ENCODE measurements at regions not wholly inside any gene's neighbourhood (a gene's known extent, or its start where the extent isn't known, plus 50 kb on each side); places are given as distances from the start of the nearest gene placed in this dataset.

DNA sequence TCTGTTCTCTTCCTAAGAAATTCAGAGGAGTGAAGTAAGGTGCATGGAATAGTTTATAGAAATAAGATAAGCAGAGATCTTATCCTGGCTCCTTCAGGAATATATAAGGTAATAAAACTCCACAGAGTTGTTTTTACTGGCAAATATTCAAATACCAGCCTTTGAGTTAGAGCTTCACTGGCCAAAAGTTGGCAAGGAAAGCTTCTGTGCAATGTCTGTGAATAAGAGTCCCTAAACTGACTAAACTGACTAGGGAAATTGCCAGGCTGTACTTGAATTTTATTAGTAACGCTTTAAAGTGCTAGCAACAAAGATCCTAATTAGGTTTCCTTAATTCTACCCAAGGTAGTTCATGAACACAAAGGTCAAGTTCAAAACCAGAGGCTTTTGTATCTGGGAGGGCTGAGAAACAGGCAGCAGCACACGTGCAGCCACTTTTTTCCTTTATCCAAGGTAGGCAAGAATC is 131.1 kb upstream of the MPDZ start:
- no TSS peak for BruUV-seq (replicated peaks)
- no peaks in the 10 kb centered on the region for H3K27me3 ChIP-seq (ENCODE audit: control insufficient read depth in 2 of 2, insufficient read depth in 2 of 2, low read length in 2 of 2)
- H3K4me2 ChIP-seq (ENCODE audit: insufficient read depth, low read length): no peak overlapping the region
- no peak for DNase-seq (ENCODE audit: extremely low read depth in 1 of 4, low spot score in 3 of 4)
- H3K27ac ChIP-seq (ENCODE audit: extremely low read depth, low read depth, low read length): no peak overlapping the region
- H3K9me3 ChIP-seq (replicated peaks; ENCODE audit: control insufficient read depth, insufficient read depth, low read depth, low read length): no peaks in the 10 kb centered on the region
- TF ChIP-seq KLF10 (CRISPR knock-in tag; IDR thresholded peaks at IDR 0.05): no peak
- TF ChIP-seq IRF2 (CRISPR knock-in tag; IDR thresholded peaks at IDR 0.05): no peak
- no peak for TF ChIP-seq ZFX (CRISPR knock-in tag; IDR thresholded peaks at IDR 0.05)
- no peak for TF ChIP-seq TRIM24 (IDR thresholded peaks at IDR 0.05)
- TF ChIP-seq SIRT6 (IDR thresholded peaks at IDR 0.05; ENCODE audit: low read depth, low read length): no peak
- TF ChIP-seq, protein P1, sequence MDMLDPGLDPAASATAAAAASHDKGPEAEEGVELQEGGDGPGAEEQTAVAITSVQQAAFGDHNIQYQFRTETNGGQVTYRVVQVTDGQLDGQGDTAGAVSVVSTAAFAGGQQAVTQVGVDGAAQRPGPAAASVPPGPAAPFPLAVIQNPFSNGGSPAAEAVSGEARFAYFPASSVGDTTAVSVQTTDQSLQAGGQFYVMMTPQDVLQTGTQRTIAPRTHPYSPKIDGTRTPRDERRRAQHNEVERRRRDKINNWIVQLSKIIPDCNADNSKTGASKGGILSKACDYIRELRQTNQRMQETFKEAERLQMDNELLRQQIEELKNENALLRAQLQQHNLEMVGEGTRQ (CRISPR knock-in tag; IDR thresholded peaks at IDR 0.05): no peak
- no peak for TF ChIP-seq FOXA1 (IDR thresholded peaks at IDR 0.05; ENCODE audit: borderline replicate concordance)
- TF ChIP-seq TAF1 (IDR thresholded peaks at IDR 0.05; ENCODE audit: control insufficient read depth, extremely low read depth, insufficient read depth, low read length, severe bottlenecking): no peak
- TF ChIP-seq EP300 (IDR thresholded peaks at IDR 0.05; ENCODE audit: low read length): no peak
- no peak for TF ChIP-seq RBM34 (IDR thresholded peaks at IDR 0.05; ENCODE audit: borderline replicate concordance, insufficient read depth, low read length)
- TF ChIP-seq TBP (optimal IDR thresholded peaks at IDR 0.05; ENCODE audit: low read depth, low read length): no peak
- TF ChIP-seq, protein P2, sequence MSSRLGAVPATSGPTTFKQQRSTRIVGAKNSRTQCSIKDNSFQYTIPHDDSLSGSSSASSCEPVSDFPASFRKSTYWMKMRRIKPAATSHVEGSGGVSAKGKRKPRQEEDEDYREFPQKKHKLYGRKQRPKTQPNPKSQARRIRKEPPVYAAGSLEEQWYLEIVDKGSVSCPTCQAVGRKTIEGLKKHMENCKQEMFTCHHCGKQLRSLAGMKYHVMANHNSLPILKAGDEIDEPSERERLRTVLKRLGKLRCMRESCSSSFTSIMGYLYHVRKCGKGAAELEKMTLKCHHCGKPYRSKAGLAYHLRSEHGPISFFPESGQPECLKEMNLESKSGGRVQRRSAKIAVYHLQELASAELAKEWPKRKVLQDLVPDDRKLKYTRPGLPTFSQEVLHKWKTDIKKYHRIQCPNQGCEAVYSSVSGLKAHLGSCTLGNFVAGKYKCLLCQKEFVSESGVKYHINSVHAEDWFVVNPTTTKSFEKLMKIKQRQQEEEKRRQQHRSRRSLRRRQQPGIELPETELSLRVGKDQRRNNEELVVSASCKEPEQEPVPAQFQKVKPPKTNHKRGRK (tag; IDR thresholded peaks at IDR 0.05): no peak
- TF ChIP-seq, protein P3, sequence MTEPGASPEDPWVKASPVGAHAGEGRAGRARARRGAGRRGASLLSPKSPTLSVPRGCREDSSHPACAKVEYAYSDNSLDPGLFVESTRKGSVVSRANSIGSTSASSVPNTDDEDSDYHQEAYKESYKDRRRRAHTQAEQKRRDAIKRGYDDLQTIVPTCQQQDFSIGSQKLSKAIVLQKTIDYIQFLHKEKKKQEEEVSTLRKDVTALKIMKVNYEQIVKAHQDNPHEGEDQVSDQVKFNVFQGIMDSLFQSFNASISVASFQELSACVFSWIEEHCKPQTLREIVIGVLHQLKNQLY (CRISPR knock-in tag; conservative IDR thresholded peaks at IDR 0.05): no peak
- no peak overlapping the region for H3K9ac ChIP-seq (ENCODE audit: insufficient read depth in 1 of 2, low read depth in 2 of 2, low read length in 2 of 2)
- WGBS (ENCODE audit: insufficient coverage, low coverage, missing lambda C conversion rate): 0% methylated on average over 1 of the region's 2 CpGs
- no peak for ATAC-seq
- no peaks in the 10 kb centered on the region for H4K20me1 ChIP-seq (replicated peaks; ENCODE audit: control insufficient read depth, insufficient read depth, low read length)
- in situ Hi-C loops (cut with MboI) (no loop called here), intact Hi-C loops (cut with micrococcal nuclease) (no loop called here)
- no peak overlapping the region for H2AFZ ChIP-seq (ENCODE audit: low read depth, low read length)
- CTCF ChIA-PET (ENCODE audit: low intra/inter-chr PET ratio): no interaction called here
- H3K36me3 ChIP-seq (ENCODE audit: control insufficient read depth, insufficient read depth, low read length): no peaks in the 10 kb centered on the region
- H3K9me1 ChIP-seq (ENCODE audit: control insufficient read depth, insufficient read depth, low read length): no peaks in the 10 kb centered on the region
- H3K4me1 ChIP-seq (replicated peaks in 1 of 2; ENCODE audit: control insufficient read depth in 2 of 2, insufficient read depth in 2 of 2, low read length in 2 of 2): no peaks in the 10 kb centered on the region
- no peaks in the 10 kb centered on the region for H3K79me2 ChIP-seq (ENCODE audit: control insufficient read depth, insufficient read depth, low read length)
- no peak overlapping the region for H3K4me3 ChIP-seq
- no peak for FAIRE-seq
- POLR2A ChIA-PET: no interaction called here

Measured in K562 (cell line).